NCI-H82 treated with DMSO at 0.1 percent for 48 hours (cell line): ENCODE measurements at regions not wholly inside any gene's neighbourhood (a gene's known extent, or its start where the extent isn't known, plus 50 kb on each side); places are given as distances from the start of the nearest gene placed in this dataset.
A peak's percentile ranks its signal among the peaks of the same experiment; 100 is the strongest.
"Not testable (repeated sequence)": the region's sequence is repeated elsewhere in the genome, so short reads cannot be mapped to it uniquely, and the experiment has no call there.

ENCODE experiments used
- DNase-seq: peaks from one replicate; lab custom pipeline; 2025; ENCODE audit not compliant: unreplicated experiment; lab: John Stamatoyannopoulos, UW

GRCh38 chr4:34000356-34000755, 2244.0 kb downstream of the ARAP2 start:
- DNase-seq = no peak

DNA sequence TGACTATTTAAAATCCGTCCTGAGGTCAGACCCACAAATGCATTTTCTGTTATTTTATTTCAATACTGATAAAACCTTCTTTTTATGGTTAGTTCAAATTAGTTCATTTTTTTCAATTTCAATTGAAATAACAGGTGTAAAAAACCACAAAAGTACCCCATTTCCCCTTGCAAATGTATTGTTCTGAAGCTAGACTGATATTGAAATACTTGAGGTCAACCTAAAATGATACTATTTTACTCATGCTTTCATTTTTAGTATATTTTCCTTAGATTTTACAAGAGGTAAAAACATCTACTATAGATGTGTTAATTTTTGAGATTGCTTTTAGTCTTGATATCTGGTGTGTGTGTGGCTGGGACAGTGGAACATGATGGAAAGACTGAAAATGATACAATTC, 2237.8 kb downstream of the ARAP2 start:
- DNase-seq = not testable (repeated sequence)

DNA sequence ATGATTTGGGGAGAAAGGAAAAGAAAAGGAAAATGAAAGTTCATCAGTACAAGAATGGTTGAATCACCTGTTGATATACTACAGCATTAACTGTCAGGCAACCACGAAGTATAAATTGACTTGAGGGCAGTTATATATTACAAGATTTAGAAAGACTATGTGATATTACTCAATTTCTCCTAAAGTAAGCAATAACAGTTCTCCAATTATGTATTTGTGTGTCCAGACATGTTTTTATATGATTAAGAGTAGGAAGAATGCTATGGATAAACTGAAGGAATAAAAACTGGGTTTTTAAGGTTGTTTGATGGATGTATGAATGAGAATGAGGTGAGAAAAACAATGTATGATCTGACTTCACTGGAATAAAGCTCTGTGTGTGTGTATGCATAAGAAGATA, 2234.4 kb downstream of the ARAP2 start:
- no peak for DNase-seq

- no peak for DNase-seq
Observed at GRCh38 chr4:34010751-34011519, 2233.4 kb downstream of the ARAP2 start.

- no peak for DNase-seq
Observed at GRCh38 chr4:34035225-34035624, 2209.1 kb downstream of the ARAP2 start.

DNA sequence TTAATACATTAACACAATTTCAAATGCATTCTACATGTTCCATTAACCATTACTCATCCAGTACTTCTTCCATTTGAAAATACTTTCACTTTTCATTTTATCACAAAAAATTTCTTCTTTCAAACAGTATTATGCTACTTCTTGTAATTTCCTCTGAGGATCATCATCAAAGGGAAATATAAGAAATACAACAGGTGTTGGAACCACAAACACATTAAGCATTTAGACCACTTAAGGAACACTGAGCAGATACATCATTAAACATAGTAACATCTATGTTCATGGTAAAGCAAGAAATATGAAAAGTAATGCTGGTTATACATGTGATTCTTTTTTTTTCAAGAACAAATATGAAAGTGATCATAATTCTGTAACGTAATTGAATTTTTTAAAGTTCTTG, 2207.0 kb downstream of the ARAP2 start:
- DNase-seq = no peak

DNA sequence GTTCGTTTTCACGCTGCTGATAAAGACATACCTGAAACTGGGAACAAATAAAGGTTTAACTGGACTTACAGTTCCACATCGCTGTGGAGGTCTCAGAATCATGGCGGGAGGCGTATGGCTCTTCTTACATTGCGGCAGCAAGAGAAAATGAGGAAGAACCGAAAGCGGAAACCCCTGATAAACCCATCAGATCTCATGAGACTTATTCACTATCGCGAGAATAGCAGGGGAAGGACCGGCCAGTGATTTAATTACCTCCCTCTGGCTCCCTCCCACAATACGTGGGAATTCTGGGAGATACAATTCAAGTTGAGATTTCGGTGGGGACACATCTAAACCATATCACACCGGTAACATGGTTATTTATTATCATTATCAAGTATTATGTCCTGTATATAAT, 2204.5 kb downstream of the ARAP2 start:
- DNase-seq = no peak

- DNase-seq = no peak
Observed at GRCh38 chr4:34043131-34043530, 2201.2 kb downstream of the ARAP2 start.

DNA sequence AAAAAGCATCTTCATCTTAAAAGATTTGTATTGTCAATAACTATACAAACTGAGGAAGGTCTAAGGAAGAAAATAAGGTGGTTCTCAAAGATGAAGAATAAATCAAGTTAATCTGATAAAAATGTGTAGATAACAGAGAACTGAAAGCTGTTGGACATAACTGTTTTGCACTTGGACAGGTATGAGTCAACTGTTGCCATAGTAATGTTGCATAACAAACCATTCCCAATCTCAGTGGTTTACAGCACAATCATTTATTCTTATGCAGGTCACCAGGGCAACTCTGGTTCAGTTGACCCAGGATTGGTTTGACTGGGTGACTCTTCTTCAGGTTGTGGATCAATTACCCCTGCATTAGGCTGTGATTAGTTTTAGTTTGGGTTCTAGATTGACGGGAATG, 2197.7 kb downstream of the ARAP2 start:
- no peak for DNase-seq

DNA sequence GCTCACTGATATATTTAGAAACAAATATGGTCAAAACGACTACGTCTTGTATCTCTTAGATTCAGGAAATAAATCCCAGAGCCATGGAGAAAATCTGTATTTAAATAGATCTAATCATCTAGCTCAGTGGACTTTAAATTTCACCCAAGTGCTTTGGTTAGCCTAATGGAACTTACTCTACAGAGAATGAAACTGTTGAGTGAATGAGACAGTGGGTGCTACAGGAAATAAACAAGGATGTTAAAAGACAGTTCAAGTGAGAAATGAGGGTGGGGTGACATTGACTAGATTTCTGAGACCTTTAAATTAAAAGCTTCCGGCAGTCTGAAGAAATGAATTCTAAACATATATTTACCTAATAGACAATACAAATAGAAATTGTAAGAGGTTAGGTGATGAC, 2197.0 kb downstream of the ARAP2 start:
- no peak for DNase-seq

DNA sequence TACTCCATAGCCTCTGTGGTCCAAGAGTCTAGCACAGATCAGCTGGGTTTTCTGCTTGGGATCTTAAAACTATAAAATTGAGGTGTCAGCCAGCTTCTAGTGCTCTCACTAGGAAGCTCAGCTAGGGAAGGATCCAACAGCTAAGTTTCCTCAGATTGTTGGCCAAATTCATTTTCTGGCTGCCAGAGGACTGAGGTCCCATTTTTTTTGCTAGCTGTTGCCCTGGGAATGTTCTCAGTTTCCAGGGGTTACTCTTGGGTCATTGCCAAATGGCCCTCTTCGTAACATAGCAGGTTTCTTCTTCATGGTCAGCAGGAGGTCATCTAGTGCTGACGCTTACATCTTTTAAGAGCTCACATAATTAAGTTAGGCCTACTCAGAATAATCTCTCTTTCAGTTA, 2178.2 kb downstream of the ARAP2 start:
- DNase-seq = no peak

DNA sequence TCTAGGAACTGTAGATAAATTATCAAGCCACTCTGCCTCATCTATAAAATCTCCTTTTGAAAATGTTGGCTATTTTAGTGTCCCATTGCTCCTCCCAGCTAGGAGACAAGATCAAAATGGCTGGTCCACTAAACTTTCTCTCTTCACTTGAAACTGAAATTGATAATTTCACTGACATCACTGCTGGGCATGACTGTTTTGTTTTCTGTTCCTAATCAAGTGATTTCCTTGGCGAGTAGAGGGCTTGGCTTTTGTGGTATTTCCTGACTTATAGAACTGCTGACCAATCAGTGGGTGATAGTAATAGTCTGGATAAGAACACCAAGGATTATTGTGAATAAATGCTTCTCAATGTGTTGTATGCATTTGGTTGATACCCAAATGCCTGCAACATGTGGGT, 2152.9 kb downstream of the ARAP2 start:
- DNase-seq = no peak

- DNase-seq = no peak
Observed at GRCh38 chr4:34094114-34094513, 2150.2 kb downstream of the ARAP2 start.

DNA sequence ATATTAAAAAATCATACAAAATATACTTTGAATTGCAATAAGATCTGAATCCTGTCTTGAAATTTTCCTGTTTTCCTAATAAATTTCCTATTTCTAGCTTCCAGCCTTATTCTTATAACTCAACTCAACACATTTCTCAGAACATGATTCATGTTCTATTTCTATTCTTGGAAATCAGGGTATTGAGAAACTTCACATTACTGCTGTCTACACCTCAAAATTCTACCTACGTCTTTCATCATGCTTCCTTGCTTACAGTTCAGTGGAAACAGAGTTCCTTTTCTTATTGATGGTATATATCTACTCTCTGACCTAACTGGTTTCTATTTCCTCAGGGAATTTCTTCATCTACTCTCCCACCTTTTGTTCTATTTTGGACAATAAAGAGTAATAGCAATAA, 2139.0 kb downstream of the ARAP2 start:
- DNase-seq = no peak

DNA sequence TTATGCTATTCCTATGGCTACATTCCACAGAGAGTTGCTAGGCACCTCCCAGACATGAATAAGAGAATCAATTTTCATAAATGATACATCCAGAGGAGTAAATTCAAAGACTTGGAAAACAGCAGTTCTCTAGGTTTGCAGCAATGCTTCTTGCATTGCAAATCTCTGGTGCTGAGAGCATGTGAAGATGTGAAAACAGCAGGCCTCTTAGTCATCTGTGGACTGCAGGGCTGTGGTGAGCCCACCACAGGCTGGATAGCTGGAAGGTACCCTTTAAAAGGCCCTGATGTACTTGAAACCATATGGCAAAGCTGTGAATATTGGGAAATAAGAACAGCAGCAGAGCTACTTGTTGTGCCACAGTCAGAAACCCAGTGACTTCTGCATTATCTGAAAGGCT, 2135.9 kb downstream of the ARAP2 start:
- no peak for DNase-seq

- no peak for DNase-seq
Observed at GRCh38 chr4:34112573-34112972, 2131.7 kb downstream of the ARAP2 start.

DNA sequence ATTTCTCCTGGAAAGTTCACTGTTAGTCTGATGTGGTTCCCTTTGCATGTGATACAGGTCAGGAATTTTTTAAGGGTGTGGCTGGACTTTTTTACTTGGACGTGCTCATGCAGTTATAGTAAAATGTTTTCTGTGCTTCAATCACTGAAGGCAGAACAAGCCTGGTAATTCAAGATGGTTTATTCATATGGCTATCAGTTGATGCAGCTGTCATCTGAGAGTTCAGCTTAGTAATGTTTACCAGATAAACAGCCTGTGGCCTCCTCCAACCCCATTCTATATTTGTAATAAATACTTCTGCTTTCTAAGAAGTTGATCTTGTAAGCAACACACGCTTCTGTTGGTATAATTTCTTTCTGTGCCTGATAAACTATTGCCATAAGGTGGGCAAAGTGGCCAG, 2105.9 kb downstream of the ARAP2 start:
- DNase-seq = peak; percentile 10

DNA sequence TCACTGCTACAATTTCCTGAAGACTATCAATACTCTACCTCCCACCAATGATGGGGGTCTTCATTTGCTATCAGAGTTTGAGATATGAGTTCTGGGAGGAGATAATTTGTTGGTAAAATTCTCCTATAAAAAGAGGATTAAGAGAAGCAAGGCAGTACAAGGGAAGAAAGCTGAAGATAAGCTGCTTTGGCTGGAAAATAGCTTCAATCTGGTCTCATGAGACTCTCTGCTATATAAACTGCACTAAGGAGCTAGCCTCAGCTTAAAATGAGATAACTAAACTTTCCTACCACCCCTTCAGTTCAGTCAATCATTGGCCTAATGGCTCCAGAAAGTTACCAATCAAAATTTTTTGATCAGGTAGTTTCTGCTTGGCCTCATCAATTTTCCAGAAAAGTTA, 2105.0 kb downstream of the ARAP2 start:
- peak; percentile 54 for DNase-seq

- no peak for DNase-seq
Observed at GRCh38 chr4:34148322-34148908, 2095.9 kb downstream of the ARAP2 start.

GRCh38 chr4:34157547-34157946, 2086.8 kb downstream of the ARAP2 start:
- no peak for DNase-seq

- no peak for DNase-seq
Observed at GRCh38 chr4:34158878-34159277, 2085.4 kb downstream of the ARAP2 start.

DNA sequence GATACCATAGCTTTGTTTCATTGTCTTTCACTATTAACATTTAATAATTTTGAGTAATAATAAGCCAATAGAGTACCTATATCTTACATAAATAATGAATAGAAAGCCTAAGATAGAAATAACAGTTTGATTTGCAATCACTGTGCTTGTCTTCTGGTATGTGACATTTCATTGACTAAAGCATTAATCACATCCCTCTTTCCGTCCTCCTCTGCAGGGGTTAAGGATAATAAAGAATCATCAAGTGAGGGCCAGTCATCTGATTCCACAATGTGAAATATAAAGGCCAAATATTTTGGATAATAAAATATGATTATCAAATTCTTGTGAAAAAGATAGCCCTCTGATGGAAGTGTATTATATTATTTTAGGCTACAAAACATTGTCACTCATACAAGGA, 2073.4 kb downstream of the ARAP2 start:
- no peak for DNase-seq

GRCh38 chr4:34176609-34177008, 2067.7 kb downstream of the ARAP2 start:
- DNase-seq = no peak
